Type B pancreatic cell (in vitro differentiated cells): ENCODE measurements at regions not wholly inside any gene's neighbourhood (a gene's known extent, or its start where the extent isn't known, plus 50 kb on each side); places are given as distances from the start of the nearest gene placed in this dataset.
A peak's percentile ranks its signal among the peaks of the same experiment; 100 is the strongest.

Experiments
- DNase-seq: peaks from one replicate; pipeline ENCODE4 v3.0.0; 2021; ENCODE audit warnings: mixed read lengths; ENCODE audit not compliant: unreplicated experiment; ENCODE audit errors: extremely low spot score
- H3K27ac Mint-ChIP-seq: 2 replicates; pipeline ENCODE4 v1.8.0; 2021; ENCODE audit warnings: mild to moderate bottlenecking, mixed read lengths
- H3K27me3 Mint-ChIP-seq: 2 replicates; pipeline ENCODE4 v1.8.0; 2021; ENCODE audit warnings: mixed read lengths
- H3K36me3 Mint-ChIP-seq: 2 replicates; pipeline ENCODE4 v1.8.0; 2021; ENCODE audit warnings: mixed read lengths
- H3K4me1 Mint-ChIP-seq: one replicate; pipeline ENCODE4 v1.8.0; 2021; ENCODE audit warnings: mixed read lengths; ENCODE audit not compliant: unreplicated experiment
- H3K4me3 Mint-ChIP-seq: 2 replicates; pipeline ENCODE4 v1.8.0; 2021; ENCODE audit warnings: mild to moderate bottlenecking, mixed read lengths
- H3K9me3 Mint-ChIP-seq: 2 replicates; pipeline ENCODE4 v1.8.0; 2021; ENCODE audit warnings: mixed read lengths
- TF ChIP-seq, protein P1 (sequence below): fragments of 200-600 bp; sonication (generic); conservative IDR thresholded peaks from 2 replicates; pipeline ENCODE4 v1.5.0; 2021; ENCODE audit warnings: antibody characterized with exemption, mild to moderate bottlenecking

- no peaks in the 10 kb centered on the region for H3K4me1 Mint-ChIP-seq
- TF ChIP-seq, protein P1, sequence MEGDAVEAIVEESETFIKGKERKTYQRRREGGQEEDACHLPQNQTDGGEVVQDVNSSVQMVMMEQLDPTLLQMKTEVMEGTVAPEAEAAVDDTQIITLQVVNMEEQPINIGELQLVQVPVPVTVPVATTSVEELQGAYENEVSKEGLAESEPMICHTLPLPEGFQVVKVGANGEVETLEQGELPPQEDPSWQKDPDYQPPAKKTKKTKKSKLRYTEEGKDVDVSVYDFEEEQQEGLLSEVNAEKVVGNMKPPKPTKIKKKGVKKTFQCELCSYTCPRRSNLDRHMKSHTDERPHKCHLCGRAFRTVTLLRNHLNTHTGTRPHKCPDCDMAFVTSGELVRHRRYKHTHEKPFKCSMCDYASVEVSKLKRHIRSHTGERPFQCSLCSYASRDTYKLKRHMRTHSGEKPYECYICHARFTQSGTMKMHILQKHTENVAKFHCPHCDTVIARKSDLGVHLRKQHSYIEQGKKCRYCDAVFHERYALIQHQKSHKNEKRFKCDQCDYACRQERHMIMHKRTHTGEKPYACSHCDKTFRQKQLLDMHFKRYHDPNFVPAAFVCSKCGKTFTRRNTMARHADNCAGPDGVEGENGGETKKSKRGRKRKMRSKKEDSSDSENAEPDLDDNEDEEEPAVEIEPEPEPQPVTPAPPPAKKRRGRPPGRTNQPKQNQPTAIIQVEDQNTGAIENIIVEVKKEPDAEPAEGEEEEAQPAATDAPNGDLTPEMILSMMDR, result no peak
- no peaks in the 10 kb centered on the region for H3K36me3 Mint-ChIP-seq
- DNase-seq, result no peak
- no peak overlapping the region for H3K4me3 Mint-ChIP-seq
- no peak overlapping the region for H3K27ac Mint-ChIP-seq
- no peaks in the 10 kb centered on the region for H3K27me3 Mint-ChIP-seq
- H3K9me3 Mint-ChIP-seq, result no peaks in the 10 kb centered on the region
These were observed 389.6 kb upstream of the TENM4 start for GRCh38 chr11:79830446-79830845.

- no peaks in the 10 kb centered on the region for H3K4me1 Mint-ChIP-seq
- H3K27ac Mint-ChIP-seq, result no peak overlapping the region
- no peak overlapping the region for H3K4me3 Mint-ChIP-seq
- H3K9me3 Mint-ChIP-seq, result no peaks in the 10 kb centered on the region
- TF ChIP-seq, protein P1, result no peak
- no peaks in the 10 kb centered on the region for H3K36me3 Mint-ChIP-seq
- H3K27me3 Mint-ChIP-seq, result no peaks in the 10 kb centered on the region
- DNase-seq, result no peak
These were observed 389.1 kb upstream of the TENM4 start for GRCh38 chr11:79829891-79830290.

DNA sequence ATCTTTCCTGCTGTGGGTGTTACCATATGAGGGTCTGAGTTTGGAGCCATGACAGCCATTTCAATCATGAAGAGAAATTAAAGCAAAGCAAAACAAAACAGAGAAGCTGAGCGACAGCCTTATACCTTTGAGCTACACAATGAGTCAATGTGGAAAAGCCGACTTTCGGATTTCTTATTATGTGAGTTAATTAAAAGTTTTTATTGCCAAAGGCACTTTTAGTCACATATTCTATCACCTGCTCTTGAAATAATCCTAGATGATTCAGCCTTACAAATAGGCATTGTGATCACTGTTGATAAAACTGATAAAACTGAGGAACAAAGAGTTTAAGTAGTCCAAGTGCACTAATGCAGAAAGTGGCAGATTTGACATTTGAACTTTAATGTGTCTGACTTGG is 381.9 kb upstream of the TENM4 start:
- Mint-ChIP-seq H3K4me1 (no peaks in the 10 kb centered on the region), H3K27me3 (no peaks in the 10 kb centered on the region), H3K9me3 (peaks cover 3% of the 10 kb centered on the region), H3K4me3 (no peak overlapping the region), H3K27ac (no peak overlapping the region), H3K36me3 (no peaks in the 10 kb centered on the region)
- no peak for DNase-seq
- TF ChIP-seq, protein P1, result no peak

DNA sequence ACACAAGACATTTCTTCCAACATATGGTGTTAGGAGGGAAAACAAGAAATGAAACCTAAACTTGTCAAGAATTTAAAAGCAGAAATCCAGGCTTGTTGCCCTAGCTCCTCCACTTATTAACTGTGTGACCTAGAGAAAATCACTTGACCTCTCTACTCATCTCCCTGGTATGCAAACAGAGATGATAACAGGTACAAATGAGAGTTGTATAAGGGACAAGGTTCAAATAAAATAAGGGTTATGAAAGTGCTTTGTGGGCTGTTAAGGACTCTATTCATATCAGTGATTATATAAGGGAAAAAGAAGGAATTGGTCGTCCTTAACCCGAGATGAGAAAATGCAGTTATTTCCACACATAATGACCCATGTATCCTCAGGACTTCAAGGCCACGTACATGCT is 372.7 kb upstream of the TENM4 start:
- Mint-ChIP-seq H3K27ac (no peak overlapping the region), H3K27me3 (no peaks in the 10 kb centered on the region), H3K4me3 (no peak overlapping the region), H3K9me3 (peaks cover 8% of the 10 kb centered on the region), H3K36me3 (no peaks in the 10 kb centered on the region), H3K4me1 (peaks cover 18% of the 10 kb centered on the region)
- no peak for DNase-seq
- TF ChIP-seq, protein P1, result no peak

GRCh38 chr11:79809487-79809886 is 368.7 kb upstream of the TENM4 start:
- TF ChIP-seq, protein P1, result no peak
- H3K27me3 Mint-ChIP-seq, result no peaks in the 10 kb centered on the region

DNA sequence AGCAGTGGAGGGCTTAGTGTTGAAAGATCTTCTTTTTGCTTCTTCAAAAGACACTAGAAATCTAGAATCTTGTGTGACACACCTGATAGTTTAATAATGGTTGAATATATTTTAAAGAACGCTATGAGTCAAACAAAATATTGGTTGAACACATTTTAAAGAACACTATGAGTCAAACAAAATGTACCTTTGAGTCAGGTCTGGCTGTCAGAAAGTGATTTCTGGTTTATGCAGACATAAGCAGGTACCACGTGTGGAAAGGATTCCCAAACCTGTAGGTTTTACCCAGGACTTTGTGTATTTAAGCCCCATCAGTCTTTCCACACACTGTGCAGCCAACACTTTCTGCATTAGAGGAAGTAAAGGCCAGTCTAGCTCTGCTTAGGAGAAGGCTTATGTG is 366.7 kb upstream of the TENM4 start:
- Mint-ChIP-seq H3K4me1 (peaks cover 8% of the 10 kb centered on the region), H3K27me3 (no peaks in the 10 kb centered on the region), H3K36me3 (no peaks in the 10 kb centered on the region), H3K27ac (no peak overlapping the region), H3K9me3 (peaks cover 3% of the 10 kb centered on the region), H3K4me3 (no peak overlapping the region)
- DNase-seq, result no peak
- TF ChIP-seq, protein P1, result no peak

More at GRCh38 chr11:79809487-79809886, 368.7 kb upstream of the TENM4 start:
- Mint-ChIP-seq H3K36me3 (no peaks in the 10 kb centered on the region), H3K9me3 (no peaks in the 10 kb centered on the region), H3K27ac (no peak overlapping the region), H3K4me1 (peaks cover 18% of the 10 kb centered on the region), H3K4me3 (peak overlapping the region; percentile 26)
- no peak for DNase-seq
